CD14-positive monocyte (primary cell): ENCODE measurements at regions not wholly inside any gene's neighbourhood (a gene's known extent, or its start where the extent isn't known, plus 50 kb on each side); places are given as distances from the start of the nearest gene placed in this dataset.

Experiments used
- DNase-seq, 3 donors: peaks; one replicate each; pipeline ENCODE4 v3.0.0-alpha.2; 2011 to 2022
- H2AFZ ChIP-seq: 2 replicates; pipeline ENCODE4 v1.6.0; 2012; ENCODE audit warnings: mild to moderate bottlenecking, low read depth, low read length, inconsistent platforms; ENCODE audit not compliant: insufficient read depth, poor library complexity, severe bottlenecking
- H3K27ac ChIP-seq, 2 donors: 1 replicate in 1 of 2; 2 replicates in 1 of 2; pipeline ENCODE4 v1.5.1; 2012 to 2013; ENCODE audit warnings: low read length in 2 of 2, control low read depth in 1 of 2, inconsistent platforms in 1 of 2, low read depth in 1 of 2, mild to moderate bottlenecking in 1 of 2
- H3K27me3 ChIP-seq, 2 donors: one replicate each; pipeline versions ENCODE4 v1.6.0 to v1.6.1; 2011 to 2013; ENCODE audit warnings: low read length in 2 of 2; ENCODE audit not compliant: control insufficient read depth in 2 of 2, insufficient read depth in 2 of 2
- H3K36me3 ChIP-seq, 2 donors: replicated peaks in 1 of 2; 1 replicate in 1 of 2; 2 replicates in 1 of 2; pipeline versions ENCODE4 v1.5.1 to v1.6.1; 2012 to 2013; ENCODE audit warnings: low read length in 2 of 2, control low read depth in 1 of 2, inconsistent platforms in 1 of 2, mild to moderate bottlenecking in 1 of 2; ENCODE audit not compliant: insufficient read depth in 2 of 2, control insufficient read depth in 1 of 2
- H3K4me1 ChIP-seq, 2 donors: 1 replicate in 1 of 2; 2 replicates in 1 of 2; pipeline versions ENCODE4 v1.5.1 to v1.6.1; 2012 to 2013; ENCODE audit warnings: low read length in 2 of 2, control low read depth in 1 of 2, inconsistent platforms in 1 of 2, mild to moderate bottlenecking in 1 of 2, moderate library complexity in 1 of 2; ENCODE audit not compliant: insufficient read depth in 2 of 2, control insufficient read depth in 1 of 2
- H3K4me2 ChIP-seq: replicated peaks from 2 replicates; pipeline ENCODE3; 2012; ENCODE audit warnings: low read length, moderate library complexity, mild to moderate bottlenecking; ENCODE audit not compliant: poor library complexity, severe bottlenecking; ENCODE audit errors: extremely low read depth
- H3K4me3 ChIP-seq, 3 experiments: fragments of 200-600 bp in 1 of 3; sonication (generic) in 1 of 3; replicated peaks in 1 of 3; 1 replicate in 2 of 3; 2 replicates in 1 of 3; pipeline ENCODE4 v1.5.1; 2011 to 2013; ENCODE audit warnings: low read length in 3 of 3, mild to moderate bottlenecking in 3 of 3, control low read depth in 2 of 3, low read depth in 2 of 3, inconsistent platforms in 1 of 3, moderate library complexity in 1 of 3
- H3K79me2 ChIP-seq: 2 replicates; pipeline ENCODE4 v1.6.0; 2012; ENCODE audit warnings: mild to moderate bottlenecking, control low read depth, inconsistent platforms, low read length, moderate library complexity; ENCODE audit not compliant: insufficient read depth
- H3K9ac ChIP-seq: 2 replicates; pipeline ENCODE4 v1.6.0; 2017; ENCODE audit warnings: low read length, mild to moderate bottlenecking; ENCODE audit not compliant: insufficient read depth, poor library complexity, severe bottlenecking
- H3K9me3 ChIP-seq, 2 donors: replicated peaks in 1 of 2; 1 replicate in 1 of 2; 2 replicates in 1 of 2; pipeline versions ENCODE4 v1.5.1 to v1.6.1; 2012 to 2013; ENCODE audit warnings: low read length in 2 of 2, control low read depth in 1 of 2; ENCODE audit not compliant: control insufficient read depth in 1 of 2, insufficient read depth in 1 of 2
- H4K20me1 ChIP-seq: 2 replicates; pipeline ENCODE4 v1.6.0; 2012; ENCODE audit warnings: mild to moderate bottlenecking, low read length, control low read depth, moderate library complexity; ENCODE audit not compliant: insufficient read depth
- H3K27ac Mint-ChIP-seq, 7 donors: one replicate each; pipeline ENCODE4 v1.8.0; 2020; ENCODE audit warnings: mild to moderate bottlenecking in 7 of 7, mixed read lengths in 7 of 7, moderate library complexity in 6 of 7, inconsistent platforms in 2 of 7
- H3K27me3 Mint-ChIP-seq, 3 donors: one replicate each; pipeline ENCODE4 v1.8.0; 2021 to 2022; ENCODE audit warnings: low read depth in 3 of 3, mild to moderate bottlenecking in 3 of 3, mixed read lengths in 3 of 3, moderate library complexity in 3 of 3, inconsistent platforms in 1 of 3
- H3K36me3 Mint-ChIP-seq, 2 donors: one replicate each; pipeline ENCODE4 v1.8.0; 2020; ENCODE audit warnings: mixed read lengths in 2 of 2, inconsistent platforms in 1 of 2, mild to moderate bottlenecking in 1 of 2
- H3K4me1 Mint-ChIP-seq: one replicate; pipeline ENCODE4 v1.8.0; 2020; ENCODE audit warnings: mild to moderate bottlenecking, mixed read lengths
- H3K4me3 Mint-ChIP-seq, 2 donors: one replicate each; pipeline ENCODE4 v1.8.0; 2020; ENCODE audit warnings: mild to moderate bottlenecking in 2 of 2, mixed read lengths in 2 of 2, moderate library complexity in 1 of 2
- H3K9me3 Mint-ChIP-seq, 7 donors: one replicate each; pipeline ENCODE4 v1.8.0; 2020 to 2022; ENCODE audit warnings: mixed read lengths in 7 of 7, mild to moderate bottlenecking in 6 of 7, moderate library complexity in 6 of 7, inconsistent platforms in 2 of 7
- WGBS: methylation state at CpG from one replicate; pipeline ENCODE4 v1.1.5; 2013; ENCODE audit warnings: missing lambda C conversion rate; ENCODE audit not compliant: insufficient coverage; 5-methylcytosine and 5-hydroxymethylcytosine counted together
- intact Hi-C, 2 donors: fragments of 100-400 bp; cut with micrococcal nuclease; formaldehyde crosslinking; loops; one replicate each; pipeline versions ENCODE4 v1.15.0 to v1.15.1; 2023
- TF ChIP-seq, protein P1 (sequence below): fragments of 200-600 bp; IDR thresholded peaks from one replicate; pipeline ENCODE4 v1.8.0; 2022; ENCODE audit warnings: antibody characterized with exemption, mild to moderate bottlenecking

DNA sequence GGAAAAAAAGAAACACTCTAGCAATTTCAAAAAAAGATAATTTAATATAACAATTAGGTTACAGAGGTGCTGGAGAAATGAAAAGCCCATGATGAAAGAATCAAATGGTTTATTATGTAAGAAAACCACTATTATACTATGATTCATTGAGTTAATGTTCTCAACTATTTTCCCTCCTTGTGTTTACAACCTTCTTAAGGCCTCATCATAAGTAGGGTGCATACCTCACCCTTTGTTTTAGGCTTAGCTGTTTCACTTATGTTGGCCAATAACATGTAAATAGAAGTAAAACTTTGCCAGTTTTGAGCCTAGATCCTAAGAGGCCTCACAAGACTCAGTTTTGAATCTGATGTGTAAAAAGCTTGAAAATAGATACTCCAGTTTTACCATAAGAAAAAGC, 418.3 kb upstream of the DDX18 start:
- Histone ChIP-seq H3K9ac (no peak overlapping the region), H2AFZ (no peak overlapping the region), H3K4me2 (no peak overlapping the region), H3K36me3 (no peaks in the 10 kb centered on the region), H4K20me1 (no peaks in the 10 kb centered on the region), H3K4me1 (no peaks in the 10 kb centered on the region), H3K79me2 (no peaks in the 10 kb centered on the region), H3K27me3 (no peaks in the 10 kb centered on the region), H3K9me3 (peaks cover 6 to 13% of the 10 kb centered on the region in 2 donors), H3K4me3 (no peak overlapping the region), H3K27ac (no peak overlapping the region)
- DNase-seq: no peak
- intact Hi-C loops: no loop called here
- peaks cover 0 to 11% (median 4%) of the 10 kb centered on the region in 7 donors for H3K9me3 Mint-ChIP-seq
- H3K27ac Mint-ChIP-seq: no peak overlapping the region
- H3K36me3 Mint-ChIP-seq: no peaks in the 10 kb centered on the region
- TF ChIP-seq, protein P1, sequence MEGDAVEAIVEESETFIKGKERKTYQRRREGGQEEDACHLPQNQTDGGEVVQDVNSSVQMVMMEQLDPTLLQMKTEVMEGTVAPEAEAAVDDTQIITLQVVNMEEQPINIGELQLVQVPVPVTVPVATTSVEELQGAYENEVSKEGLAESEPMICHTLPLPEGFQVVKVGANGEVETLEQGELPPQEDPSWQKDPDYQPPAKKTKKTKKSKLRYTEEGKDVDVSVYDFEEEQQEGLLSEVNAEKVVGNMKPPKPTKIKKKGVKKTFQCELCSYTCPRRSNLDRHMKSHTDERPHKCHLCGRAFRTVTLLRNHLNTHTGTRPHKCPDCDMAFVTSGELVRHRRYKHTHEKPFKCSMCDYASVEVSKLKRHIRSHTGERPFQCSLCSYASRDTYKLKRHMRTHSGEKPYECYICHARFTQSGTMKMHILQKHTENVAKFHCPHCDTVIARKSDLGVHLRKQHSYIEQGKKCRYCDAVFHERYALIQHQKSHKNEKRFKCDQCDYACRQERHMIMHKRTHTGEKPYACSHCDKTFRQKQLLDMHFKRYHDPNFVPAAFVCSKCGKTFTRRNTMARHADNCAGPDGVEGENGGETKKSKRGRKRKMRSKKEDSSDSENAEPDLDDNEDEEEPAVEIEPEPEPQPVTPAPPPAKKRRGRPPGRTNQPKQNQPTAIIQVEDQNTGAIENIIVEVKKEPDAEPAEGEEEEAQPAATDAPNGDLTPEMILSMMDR: no peak
- H3K4me3 Mint-ChIP-seq: no peak overlapping the region
- H3K4me1 Mint-ChIP-seq: no peaks in the 10 kb centered on the region
- H3K27me3 Mint-ChIP-seq: peaks cover 0 to 1% (median 0%) of the 10 kb centered on the region in 3 donors

DNA sequence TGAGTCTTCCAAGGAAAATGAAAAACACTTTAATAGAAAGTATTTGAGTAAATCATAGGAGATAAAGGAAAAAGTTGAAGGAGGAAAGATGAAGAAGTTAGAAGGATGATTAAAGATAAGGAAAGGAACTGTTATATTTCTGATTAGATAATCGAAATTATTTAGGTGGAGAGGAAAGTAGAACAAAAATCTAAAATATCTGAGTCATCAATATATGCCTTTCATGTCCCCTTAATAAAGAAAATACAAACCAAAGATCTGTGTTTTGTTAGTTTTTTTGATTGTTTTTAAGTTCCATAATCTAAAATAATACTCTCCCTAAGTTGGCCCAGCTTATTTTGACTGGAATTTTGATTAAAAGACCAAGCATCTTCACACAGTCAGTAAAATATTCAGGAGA, 412.9 kb upstream of the DDX18 start:
- intact Hi-C loops: no loop called here
- no peak overlapping the region for H3K4me3 Mint-ChIP-seq
- Histone ChIP-seq H4K20me1 (no peaks in the 10 kb centered on the region), H3K4me3 (no peak overlapping the region), H3K9me3 (no peaks in the 10 kb centered on the region), H3K4me2 (no peak overlapping the region), H3K79me2 (no peaks in the 10 kb centered on the region), H2AFZ (no peak overlapping the region), H3K27ac (no peak overlapping the region), H3K9ac (no peak overlapping the region), H3K36me3 (no peaks in the 10 kb centered on the region), H3K4me1 (no peaks in the 10 kb centered on the region), H3K27me3 (no peaks in the 10 kb centered on the region)
- peaks cover 0 to 6% (median 2%) of the 10 kb centered on the region in 7 donors for H3K9me3 Mint-ChIP-seq
- TF ChIP-seq, protein P1: no peak
- no CpG with 5 or more reads among the region's 1 CpG for WGBS
- H3K4me1 Mint-ChIP-seq: no peaks in the 10 kb centered on the region
- peaks cover 0 to 1% (median 0%) of the 10 kb centered on the region in 3 donors for H3K27me3 Mint-ChIP-seq
- DNase-seq: no peak
- no peaks in the 10 kb centered on the region for H3K36me3 Mint-ChIP-seq
- no peak overlapping the region for H3K27ac Mint-ChIP-seq
